ENCODE measurements at regions not wholly inside any gene's neighbourhood (a gene's known extent, or its start where the extent isn't known, plus 50 kb on each side); places are given as distances from the start of the nearest gene placed in this dataset.

GRCh38 chr3:11699083-11699427, 55.3 kb upstream of the VGLL4 start:
- TF ChIP-seq CTCF (IDR thresholded peaks at IDR 0.05) (no peak), POLR2A (IDR thresholded peaks at IDR 0.05) (no peak), POLR2AphosphoS5 (IDR thresholded peaks at IDR 0.05) (no peak)

Measured in sigmoid colon (tissue), 4 donors.